Lower lobe of right lung (tissue), 2 donors: ENCODE measurements at regions not wholly inside any gene's neighbourhood (a gene's known extent, or its start where the extent isn't known, plus 50 kb on each side); places are given as distances from the start of the nearest gene placed in this dataset.

ENCODE experiments used
- ATAC-seq, 2 donors: fragments of 200-7000 bp; cut with Tn5 transposase; one replicate each; pipeline ENCODE4 v1.9.1; 2020 to 2022; ENCODE audit warnings: mild to moderate bottlenecking in 2 of 2, moderate library complexity in 2 of 2
- DNase-seq: peaks from one replicate; pipeline ENCODE4 v3.0.0-alpha.2; 2020
- H3K27ac ChIP-seq: fragments of 200-600 bp; one replicate; pipeline ENCODE4 v1.8.0; 2022
- H3K27me3 ChIP-seq: fragments of 200-600 bp; one replicate; pipeline ENCODE4 v1.8.0; 2022; ENCODE audit warnings: low read depth
- H3K36me3 ChIP-seq: fragments of 200-600 bp; one replicate; pipeline ENCODE4 v1.8.0; 2022; ENCODE audit warnings: mild to moderate bottlenecking
- H3K4me1 ChIP-seq: fragments of 200-600 bp; one replicate; pipeline ENCODE4 v1.8.0; 2022
- H3K4me3 ChIP-seq: fragments of 200-600 bp; one replicate; pipeline ENCODE4 v1.8.0; 2022; ENCODE audit warnings: mild to moderate bottlenecking
- H3K9me3 ChIP-seq: fragments of 200-600 bp; one replicate; pipeline ENCODE4 v1.8.0; 2022
- CTCF ChIP-seq: fragments of 200-600 bp; IDR thresholded peaks from one replicate; pipeline ENCODE4 v1.8.0; 2022; ENCODE audit warnings: antibody characterized with exemption, mild to moderate bottlenecking
- intact Hi-C: fragments of 100-400 bp; cut with DNase I; formaldehyde crosslinking; loops from one replicate; pipeline ENCODE4 v1.11.0; 2022
- donor health status: DM: no; HTN: yes; CAD: no; lungs with severe emphysema.

DNA sequence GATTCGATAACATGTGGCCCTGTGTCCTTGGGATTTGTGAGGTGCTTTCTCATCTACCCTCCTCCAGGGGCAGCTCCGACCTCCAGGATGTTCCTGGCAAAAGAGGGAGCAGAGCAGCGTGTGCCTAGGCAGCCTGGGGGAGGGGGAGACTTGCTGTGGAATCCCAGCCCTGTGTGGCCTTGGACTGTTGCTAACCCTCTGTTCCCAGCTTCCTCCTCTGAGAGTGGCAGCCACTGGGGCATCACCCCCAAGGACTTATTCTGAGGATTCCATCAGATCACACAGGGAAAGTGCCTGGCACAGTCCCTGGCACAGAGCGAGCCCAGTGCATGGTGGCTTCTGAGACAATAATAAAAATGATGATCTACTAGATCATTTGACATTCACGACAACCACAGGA, 265.1 kb upstream of the MVB12B start:
- Histone ChIP-seq H3K36me3 (no peaks in the 10 kb centered on the region), H3K9me3 (no peaks in the 10 kb centered on the region), H3K27me3 (peaks cover 14% of the 10 kb centered on the region), H3K4me1 (no peaks in the 10 kb centered on the region), H3K4me3 (no peak overlapping the region), H3K27ac (no peak overlapping the region)
- DNase-seq (no peak), ATAC-seq (no peak)
- TF ChIP-seq CTCF, result no peak
- intact Hi-C loops, result no loop called here

DNA sequence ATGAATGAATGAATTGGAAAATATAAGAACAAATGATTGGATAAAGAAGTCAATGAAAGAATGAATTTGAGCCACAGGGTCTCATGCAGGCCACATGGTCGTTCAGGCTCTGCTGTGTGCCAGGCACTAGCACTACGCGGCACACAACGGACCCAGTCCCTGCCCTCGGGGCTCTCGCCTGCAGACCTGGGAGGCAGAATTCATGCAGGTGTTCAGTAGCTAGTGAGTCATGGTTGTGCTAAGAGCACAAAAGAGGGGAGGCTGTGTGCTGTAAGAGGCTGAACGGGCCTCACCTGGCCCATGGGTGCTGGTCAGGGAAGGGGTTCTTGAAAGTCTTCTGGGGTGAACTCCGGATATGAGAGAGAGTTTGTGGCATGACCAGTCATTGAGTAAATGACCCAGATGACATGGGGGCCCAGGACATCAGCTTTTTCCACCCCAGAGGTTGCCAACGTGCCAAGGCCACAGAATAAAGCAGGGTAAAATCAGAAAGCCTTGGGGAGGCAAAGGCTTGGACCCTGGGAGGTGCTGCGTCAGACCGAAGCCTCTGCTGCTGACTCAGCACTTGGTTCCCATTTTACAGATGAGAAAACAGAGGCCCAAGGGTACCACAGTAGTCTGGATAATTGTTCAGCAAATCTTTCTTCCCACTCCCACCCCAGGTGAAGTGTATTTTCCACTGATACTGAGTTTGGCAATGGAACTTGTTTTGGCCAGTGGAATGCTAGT, 264.3 kb upstream of the MVB12B start:
- Histone ChIP-seq H3K36me3 (no peaks in the 10 kb centered on the region), H3K9me3 (no peaks in the 10 kb centered on the region), H3K4me1 (no peaks in the 10 kb centered on the region), H3K4me3 (no peak overlapping the region), H3K27me3 (peaks cover 19% of the 10 kb centered on the region), H3K27ac (no peak overlapping the region)
- DNase-seq (no peak), ATAC-seq (no peak)
- intact Hi-C loops, result no loop called here
- no peak for TF ChIP-seq CTCF

- Histone ChIP-seq H3K4me1 (no peaks in the 10 kb centered on the region), H3K36me3 (no peaks in the 10 kb centered on the region), H3K4me3 (no peak overlapping the region), H3K27me3 (peaks cover 22% of the 10 kb centered on the region), H3K9me3 (no peaks in the 10 kb centered on the region), H3K27ac (no peak overlapping the region)
- ATAC-seq (no peak), DNase-seq (no peak)
- intact Hi-C loops, result no loop called here
- no peak for TF ChIP-seq CTCF
These were observed 263.3 kb upstream of the MVB12B start for GRCh38 chr9:126063326-126063725.

DNA sequence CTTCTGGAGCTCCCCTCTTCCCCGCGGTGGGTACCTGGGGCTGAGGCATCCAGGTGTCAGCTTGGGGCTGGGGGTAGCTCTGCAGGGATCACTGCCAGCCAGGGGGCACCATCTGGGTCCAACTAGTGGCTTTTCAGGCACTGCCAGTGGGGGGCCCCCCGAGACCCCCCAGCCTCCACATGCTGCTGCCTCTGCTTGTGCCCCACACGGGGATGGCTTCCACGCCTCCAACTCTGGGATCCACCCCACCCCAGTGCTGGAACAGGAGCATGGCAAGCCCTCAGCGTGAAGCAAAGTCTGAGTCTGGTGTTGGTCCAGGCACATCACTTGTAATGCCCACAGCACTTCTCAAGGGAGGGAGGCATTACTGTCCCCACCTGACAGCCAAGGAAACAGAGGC, 260.5 kb upstream of the MVB12B start:
- intact Hi-C loops, result no loop called here
- TF ChIP-seq CTCF, result no peak
- no peak overlapping the region for H3K27ac ChIP-seq
- DNase-seq, result no peak
- no peaks in the 10 kb centered on the region for H3K4me1 ChIP-seq
- H3K9me3 ChIP-seq, result no peaks in the 10 kb centered on the region
- ATAC-seq, result no peak
- no peaks in the 10 kb centered on the region for H3K36me3 ChIP-seq
- H3K4me3 ChIP-seq, result no peak overlapping the region
- peaks cover 24% of the 10 kb centered on the region for H3K27me3 ChIP-seq

GRCh38 chr9:126067031-126067734, 259.4 kb upstream of the MVB12B start:
- Histone ChIP-seq H3K4me1 (no peaks in the 10 kb centered on the region), H3K9me3 (no peaks in the 10 kb centered on the region), H3K4me3 (no peak overlapping the region), H3K27me3 (peaks cover 28% of the 10 kb centered on the region), H3K27ac (no peak overlapping the region), H3K36me3 (no peaks in the 10 kb centered on the region)
- no peak for ATAC-seq
- TF ChIP-seq CTCF, result no peak
- intact Hi-C loops, result no loop called here
- no peak for DNase-seq
